ENCODE measurements at regions not wholly inside any gene's neighbourhood (a gene's known extent, or its start where the extent isn't known, plus 50 kb on each side); places are given as distances from the start of the nearest gene placed in this dataset.

GRCh38 chr1:5705751-5706150 is 286.5 kb downstream of the NPHP4 start:
- DNase-seq (ENCODE audit: low read depth): no peak
- no peak overlapping the region for H3K4me3 ChIP-seq (ENCODE audit: low read depth, low read length)

- H3K4me3 ChIP-seq (ENCODE audit: low read depth, low read length): no peak overlapping the region
- no peak for DNase-seq (ENCODE audit: low read depth)
Observed at GRCh38 chr1:5704561-5705514, 287.4 kb downstream of the NPHP4 start.

- no peak overlapping the region for H3K4me3 ChIP-seq (ENCODE audit: low read depth, low read length)
- no peak for DNase-seq (ENCODE audit: low read depth)
Observed at GRCh38 chr1:5701642-5702041, 290.6 kb downstream of the NPHP4 start.

GRCh38 chr1:5693568-5693967 is 298.7 kb downstream of the NPHP4 start:
- H3K4me3 ChIP-seq (ENCODE audit: low read depth, low read length): no peak overlapping the region
- no peak for DNase-seq (ENCODE audit: low read depth)

GRCh38 chr1:5692664-5693063 is 299.6 kb downstream of the NPHP4 start:
- no peak overlapping the region for H3K4me3 ChIP-seq (ENCODE audit: low read depth, low read length)
- DNase-seq (ENCODE audit: low read depth): no peak

GRCh38 chr1:5691795-5692509 is 300.3 kb downstream of the NPHP4 start:
- no peak overlapping the region for H3K4me3 ChIP-seq (ENCODE audit: low read depth, low read length)
- DNase-seq (ENCODE audit: low read depth): no peak

GRCh38 chr1:5690898-5691297 is 301.3 kb downstream of the NPHP4 start:
- DNase-seq (ENCODE audit: low read depth): no peak
- H3K4me3 ChIP-seq (ENCODE audit: low read depth, low read length): no peak overlapping the region

GRCh38 chr1:5690291-5690690 is 301.9 kb downstream of the NPHP4 start:
- no peak overlapping the region for H3K4me3 ChIP-seq (ENCODE audit: low read depth, low read length)
- no peak for DNase-seq (ENCODE audit: low read depth)

GRCh38 chr1:5688081-5689077 is 303.8 kb downstream of the NPHP4 start:
- no peak for DNase-seq (ENCODE audit: low read depth)
- H3K4me3 ChIP-seq (ENCODE audit: low read depth, low read length): no peak overlapping the region

- DNase-seq (ENCODE audit: low read depth): no peak
- H3K4me3 ChIP-seq (ENCODE audit: low read depth, low read length): no peak overlapping the region
Observed at GRCh38 chr1:5686925-5687706, 305.1 kb downstream of the NPHP4 start.

- DNase-seq (ENCODE audit: low read depth): no peak
- no peak overlapping the region for H3K4me3 ChIP-seq (ENCODE audit: low read depth, low read length)
Observed at GRCh38 chr1:5686195-5686594, 306.0 kb downstream of the NPHP4 start.

- no peak for DNase-seq (ENCODE audit: low read depth)
Observed at GRCh38 chr1:5685446-5686040, 306.7 kb downstream of the NPHP4 start.

GRCh38 chr1:5684791-5685190 is 307.4 kb downstream of the NPHP4 start:
- DNase-seq (ENCODE audit: low read depth): no peak
- no peak overlapping the region for H3K4me3 ChIP-seq (ENCODE audit: low read depth, low read length)

More at GRCh38 chr1:5685446-5686040, 306.7 kb downstream of the NPHP4 start:
- no peak overlapping the region for H3K4me3 ChIP-seq (ENCODE audit: low read depth, low read length)

GRCh38 chr1:5683446-5683845 is 308.8 kb downstream of the NPHP4 start:
- no peak for DNase-seq (ENCODE audit: low read depth)
- H3K4me3 ChIP-seq (ENCODE audit: low read depth, low read length): no peak overlapping the region

GRCh38 chr1:5682626-5683225 is 309.5 kb downstream of the NPHP4 start:
- DNase-seq (ENCODE audit: low read depth): no peak
- H3K4me3 ChIP-seq (ENCODE audit: low read depth, low read length): no peak overlapping the region

- no peak overlapping the region for H3K4me3 ChIP-seq (ENCODE audit: low read depth, low read length)
- DNase-seq (ENCODE audit: low read depth): no peak
Observed at GRCh38 chr1:5681654-5682053, 310.6 kb downstream of the NPHP4 start.

- no peak overlapping the region for H3K4me3 ChIP-seq (ENCODE audit: low read depth, low read length)
- DNase-seq (ENCODE audit: low read depth): no peak
Observed at GRCh38 chr1:5680600-5680999, 311.6 kb downstream of the NPHP4 start.

- no peak for DNase-seq (ENCODE audit: low read depth)
- H3K4me3 ChIP-seq (ENCODE audit: low read depth, low read length): no peak overlapping the region
Observed at GRCh38 chr1:5678759-5679158, 313.5 kb downstream of the NPHP4 start.
